Breast epithelium (tissue), 4 donors: ENCODE measurements at regions not wholly inside any gene's neighbourhood (a gene's known extent, or its start where the extent isn't known, plus 50 kb on each side); places are given as distances from the start of the nearest gene placed in this dataset.

Experiments
- DNase-seq, 2 donors: peaks; one replicate each; pipeline ENCODE4 v3.0.0-alpha.2; 2019; ENCODE audit warnings: low spot score in 2 of 2
- H3K27ac ChIP-seq, 2 donors: fragments of 200-600 bp; sonication (generic) in 1 of 2; one replicate each; pipeline ENCODE4 v1.5.1; 2016 to 2019; ENCODE audit warnings: mild to moderate bottlenecking in 1 of 2
- H3K27me3 ChIP-seq, 2 donors: fragments of 200-600 bp; sonication (generic) in 1 of 2; one replicate each; pipeline versions ENCODE4 v1.5.1 to v1.6.0; 2017 to 2019; ENCODE audit warnings: control low read depth in 1 of 2, mild to moderate bottlenecking in 1 of 2
- H3K36me3 ChIP-seq: fragments of 200-600 bp; one replicate; pipeline ENCODE4 v1.5.1; 2019
- H3K4me1 ChIP-seq, 2 donors: fragments of 200-600 bp; sonication (generic); one replicate each; pipeline ENCODE4 v1.5.1; 2016 to 2019; ENCODE audit warnings: control low read depth in 1 of 2
- H3K4me3 ChIP-seq, 3 donors: fragments of 200-600 bp; sonication (generic); 1 replicate in 2 of 3; 2 replicates in 1 of 3; pipeline ENCODE4 v1.5.1; 2016 to 2019; ENCODE audit warnings: mild to moderate bottlenecking in 3 of 3, moderate library complexity in 2 of 3
- H3K9me3 ChIP-seq, 2 donors: fragments of 200-600 bp; sonication (generic) in 1 of 2; one replicate each; pipeline ENCODE4 v1.5.1; 2016 to 2019; ENCODE audit warnings: control low read depth in 1 of 2
- CTCF ChIP-seq, 3 donors: fragments of 450-650 bp; IDR thresholded peaks; one replicate each; pipeline ENCODE4 v1.5.1; 2016 to 2017; ENCODE audit warnings: antibody characterized with exemption in 3 of 3, mild to moderate bottlenecking in 3 of 3, moderate library complexity in 3 of 3
- POLR2A ChIP-seq: fragments of 450-650 bp; IDR thresholded peaks from one replicate; pipeline ENCODE4 v1.6.1; 2016; ENCODE audit warnings: antibody characterized with exemption, mild to moderate bottlenecking, moderate library complexity
- POLR2AphosphoS5 ChIP-seq, 3 donors: sonication (generic); formaldehyde crosslinking; IDR thresholded peaks; one replicate each; pipeline ENCODE4 v1.6.1; 2017; ENCODE audit warnings: antibody characterized with exemption in 3 of 3
- intact Hi-C: fragments of 100-400 bp; cut with DNase I; formaldehyde crosslinking; loops from one replicate; pipeline ENCODE4 v1.15.1; 2023; ENCODE audit warnings: low total_unique reads

DNA sequence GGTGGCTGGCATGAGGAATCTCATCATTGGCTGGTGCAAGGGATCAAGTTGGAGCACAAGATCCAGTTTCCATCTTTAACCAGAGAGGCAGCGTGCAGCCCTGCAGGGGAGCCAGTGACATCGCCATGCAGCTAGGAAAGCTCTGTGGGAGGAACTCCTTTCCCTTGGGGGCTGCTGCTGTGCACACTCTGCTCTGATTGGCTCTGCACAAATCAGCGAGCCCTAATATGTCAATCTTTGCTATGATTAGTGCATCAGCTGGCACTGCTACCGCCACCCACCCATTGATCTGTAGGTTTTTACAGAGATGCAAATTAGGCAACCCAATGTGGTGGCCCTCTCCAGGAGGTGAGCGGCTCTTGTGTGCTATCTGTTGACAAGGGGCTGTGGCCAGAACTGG lies 262.6 kb downstream of the PCNX1 start:
- H3K27me3 ChIP-seq: no peaks in the 10 kb centered on the region
- DNase-seq: no peak
- H3K4me3 ChIP-seq: no peak overlapping the region
- no peaks in the 10 kb centered on the region for H3K36me3 ChIP-seq
- intact Hi-C loops: no loop called here
- no peak overlapping the region for H3K27ac ChIP-seq
- H3K4me1 ChIP-seq: no peaks in the 10 kb centered on the region
- no peaks in the 10 kb centered on the region for H3K9me3 ChIP-seq
- no peak for TF ChIP-seq CTCF (IDR thresholded peaks at IDR 0.05)
- TF ChIP-seq POLR2AphosphoS5 (IDR thresholded peaks at IDR 0.05): no peak
- TF ChIP-seq POLR2A: no peak

- peak overlapping the region; percentile 55 to 59 for H3K27ac ChIP-seq
- DNase-seq: peak; percentile 59 to 79
- intact Hi-C loops: no loop called here
- no peaks in the 10 kb centered on the region for H3K9me3 ChIP-seq
- TF ChIP-seq CTCF (IDR thresholded peaks at IDR 0.05) (no peak), POLR2AphosphoS5 (IDR thresholded peaks at IDR 0.05) (no peak), POLR2A (no peak)
- no peak overlapping the region for H3K4me3 ChIP-seq
- no peaks in the 10 kb centered on the region for H3K4me1 ChIP-seq
- H3K27me3 ChIP-seq: no peaks in the 10 kb centered on the region
- H3K36me3 ChIP-seq: no peaks in the 10 kb centered on the region
Observed at GRCh38 chr14:71175491-71175890, 268.2 kb downstream of the PCNX1 start.

DNA sequence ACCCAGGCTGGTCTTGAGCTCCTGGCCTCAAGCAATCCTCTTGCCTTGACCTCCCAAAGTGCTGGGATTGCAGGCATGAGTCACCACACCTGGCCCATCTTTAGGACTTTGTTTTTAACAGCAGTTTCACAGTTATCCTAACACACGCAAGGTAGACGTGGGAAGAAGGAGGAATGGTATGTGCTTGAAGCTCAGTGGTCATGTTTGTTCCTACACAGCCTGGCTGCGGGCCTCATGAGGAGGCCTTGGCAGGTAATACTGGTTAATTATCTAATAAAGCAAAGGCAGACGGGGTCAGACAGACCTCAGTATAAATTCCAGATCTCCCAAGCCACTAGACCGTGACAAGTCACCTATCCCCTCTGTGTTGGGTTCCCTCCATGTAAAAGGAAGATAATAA lies 271.8 kb downstream of the PCNX1 start:
- Histone ChIP-seq H3K36me3 (no peaks in the 10 kb centered on the region), H3K9me3 (no peaks in the 10 kb centered on the region), H3K27ac (no peak overlapping the region), H3K27me3 (no peaks in the 10 kb centered on the region), H3K4me1 (no peaks in the 10 kb centered on the region), H3K4me3 (no peak overlapping the region)
- peak in 1 of 2 donors; percentile 76 for DNase-seq
- intact Hi-C loops: no loop called here
- TF ChIP-seq POLR2AphosphoS5 (IDR thresholded peaks at IDR 0.05) (no peak), CTCF (IDR thresholded peaks at IDR 0.05) (no peak), POLR2A (no peak)

DNA sequence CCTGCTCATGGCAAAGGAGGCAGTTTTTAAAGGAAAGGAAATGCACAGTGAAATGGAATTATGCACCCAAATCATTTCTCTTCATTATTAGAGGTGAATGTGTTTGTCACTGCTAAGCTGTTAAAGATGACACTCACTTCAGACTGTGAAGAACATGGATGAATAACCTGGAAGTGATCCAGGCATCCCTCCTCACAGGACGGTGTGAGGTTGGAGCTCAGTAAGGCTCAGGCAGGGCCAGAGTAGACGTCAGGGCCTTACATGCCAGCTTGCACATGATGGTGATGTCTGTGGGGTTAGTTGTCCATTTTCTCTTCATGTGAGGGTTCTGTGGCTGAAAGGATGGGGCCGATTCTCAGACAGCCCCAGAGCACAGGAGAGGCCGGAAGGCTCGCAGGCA lies 273.1 kb downstream of the PCNX1 start:
- H3K36me3 ChIP-seq: no peaks in the 10 kb centered on the region
- no peaks in the 10 kb centered on the region for H3K27me3 ChIP-seq
- TF ChIP-seq POLR2AphosphoS5 (IDR thresholded peaks at IDR 0.05) (no peak), POLR2A (no peak), CTCF (IDR thresholded peaks at IDR 0.05) (no peak)
- no peak overlapping the region for H3K4me3 ChIP-seq
- no peak overlapping the region for H3K27ac ChIP-seq
- intact Hi-C loops: no loop called here
- H3K4me1 ChIP-seq: no peaks in the 10 kb centered on the region
- no peaks in the 10 kb centered on the region for H3K9me3 ChIP-seq
- no peak for DNase-seq

DNA sequence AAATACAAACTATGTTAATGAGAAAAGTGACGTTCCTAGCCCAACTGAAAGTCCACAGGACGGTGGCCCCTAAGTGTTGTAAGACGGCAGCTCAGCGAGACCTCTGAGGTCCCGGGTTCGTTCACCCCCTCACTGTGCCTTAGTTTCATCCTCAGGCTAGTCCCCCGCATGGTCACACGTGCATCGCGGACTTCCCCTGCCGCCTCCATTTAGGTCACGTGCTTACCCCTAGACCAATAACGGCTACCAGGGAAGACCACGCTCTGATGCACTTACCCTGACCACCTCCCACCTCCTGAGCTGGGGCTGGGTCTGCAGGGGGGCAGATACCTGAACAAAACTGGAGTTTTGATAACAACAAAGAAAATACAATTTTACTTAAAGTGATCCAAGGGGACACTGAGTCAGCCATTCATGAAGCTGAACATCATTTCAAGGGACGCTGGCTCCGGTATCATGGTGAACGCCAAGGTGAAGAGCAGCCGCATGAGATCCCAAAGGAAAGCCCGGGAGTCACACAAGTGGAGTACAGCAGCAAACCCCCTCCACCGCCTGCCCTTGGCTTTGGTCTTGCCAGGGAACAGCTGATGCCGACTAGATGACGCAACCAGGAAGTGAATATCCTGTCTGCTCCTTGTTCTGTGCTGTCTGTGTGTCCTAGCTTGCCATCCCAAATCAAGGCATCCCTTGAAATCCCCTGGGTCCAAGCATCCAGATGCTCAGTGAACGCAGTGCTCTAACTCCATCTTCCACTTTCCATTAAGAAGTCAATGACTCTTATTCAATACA lies 274.1 kb downstream of the PCNX1 start:
- TF ChIP-seq POLR2AphosphoS5 (IDR thresholded peaks at IDR 0.05) (no peak), CTCF (IDR thresholded peaks at IDR 0.05) (no peak), POLR2A (no peak)
- no peak for DNase-seq
- intact Hi-C loops: no loop called here
- H3K4me1 ChIP-seq: no peaks in the 10 kb centered on the region
- H3K27me3 ChIP-seq: no peaks in the 10 kb centered on the region
- H3K36me3 ChIP-seq: no peaks in the 10 kb centered on the region
- no peak overlapping the region for H3K4me3 ChIP-seq
- H3K9me3 ChIP-seq: no peaks in the 10 kb centered on the region
- H3K27ac ChIP-seq: no peak overlapping the region
